ENCODE measurements at regions not wholly inside any gene's neighbourhood (a gene's known extent, or its start where the extent isn't known, plus 50 kb on each side); places are given as distances from the start of the nearest gene placed in this dataset.

GRCh38 chr2:7574385-7574784 is 657.2 kb downstream of the RNF144A start:
- Histone ChIP-seq H3K4me3 (ENCODE audit: low read length) (no peak overlapping the region), H3K9me3 (ENCODE audit: low read length) (no peaks in the 10 kb centered on the region), H3F3A (ENCODE audit: insufficient read depth, low read length, poor library complexity, severe bottlenecking) (no peaks in the 10 kb centered on the region), H3K9ac (ENCODE audit: low read length) (no peak overlapping the region), H3K36me3 (ENCODE audit: insufficient read depth, low read length) (no peaks in the 10 kb centered on the region), H2AFZ (ENCODE audit: low read depth, low read length) (no peak overlapping the region), H4K20me1 (ENCODE audit: insufficient read depth) (no peaks in the 10 kb centered on the region), H3K4me2 (ENCODE audit: low read length) (no peak overlapping the region), H3K79me2 (replicated peaks; ENCODE audit: insufficient read depth, low read length) (no peaks in the 10 kb centered on the region), H3K9me2 (ENCODE audit: insufficient read depth, low read length) (no peaks in the 10 kb centered on the region), H3K27me3 (ENCODE audit: insufficient read depth, low read depth, low read length) (no peaks in the 10 kb centered on the region), H3K27ac (ENCODE audit: low read length) (no peak overlapping the region)
- TF ChIP-seq SMC3 (conservative IDR thresholded peaks at IDR 0.05; ENCODE audit: poor library complexity) (no peak), EP300 (conservative IDR thresholded peaks at IDR 0.05; ENCODE audit: poor library complexity, severe bottlenecking) (no peak), EZH2 (IDR thresholded peaks at IDR 0.05; ENCODE audit: borderline replicate concordance, insufficient read depth, low read length, poor library complexity, severe bottlenecking) (no peak), RAD21 (conservative IDR thresholded peaks at IDR 0.05) (no peak), REST (IDR thresholded peaks at IDR 0.05; ENCODE audit: borderline replicate concordance) (no peak), MXI1 (conservative IDR thresholded peaks at IDR 0.05; ENCODE audit: poor library complexity, severe bottlenecking) (no peak), POLR2AphosphoS5 (IDR thresholded peaks at IDR 0.05) (no peak), CTCF (IDR thresholded peaks at IDR 0.05; ENCODE audit: poor library complexity, severe bottlenecking) (no peak), TAF1 (IDR thresholded peaks at IDR 0.05; ENCODE audit: low read depth) (no peak)

GRCh38 chr2:7577769-7578168 is 660.6 kb downstream of the RNF144A start:
- Histone ChIP-seq H2AFZ (ENCODE audit: low read depth, low read length) (no peak overlapping the region), H3K9ac (ENCODE audit: low read length) (no peak overlapping the region), H3K79me2 (replicated peaks; ENCODE audit: insufficient read depth, low read length) (no peaks in the 10 kb centered on the region), H3K36me3 (ENCODE audit: insufficient read depth, low read length) (no peaks in the 10 kb centered on the region), H3K9me3 (ENCODE audit: low read length) (no peaks in the 10 kb centered on the region), H3K4me3 (ENCODE audit: low read length) (no peak overlapping the region), H3K27ac (ENCODE audit: low read length) (no peak overlapping the region), H3F3A (ENCODE audit: insufficient read depth, low read length, poor library complexity, severe bottlenecking) (no peaks in the 10 kb centered on the region), H3K27me3 (ENCODE audit: insufficient read depth, low read depth, low read length) (no peaks in the 10 kb centered on the region), H3K9me2 (ENCODE audit: insufficient read depth, low read length) (no peaks in the 10 kb centered on the region), H3K4me2 (ENCODE audit: low read length) (no peak overlapping the region), H4K20me1 (ENCODE audit: insufficient read depth) (no peaks in the 10 kb centered on the region)
- TF ChIP-seq RAD21 (conservative IDR thresholded peaks at IDR 0.05): no peak
- TF ChIP-seq POLR2AphosphoS5 (IDR thresholded peaks at IDR 0.05): no peak
- TF ChIP-seq EP300 (conservative IDR thresholded peaks at IDR 0.05; ENCODE audit: poor library complexity, severe bottlenecking): no peak
- TF ChIP-seq MXI1 (conservative IDR thresholded peaks at IDR 0.05; ENCODE audit: poor library complexity, severe bottlenecking): no peak
- no peak for TF ChIP-seq REST (IDR thresholded peaks at IDR 0.05; ENCODE audit: borderline replicate concordance)
- no peak for TF ChIP-seq CTCF (IDR thresholded peaks at IDR 0.05; ENCODE audit: poor library complexity, severe bottlenecking)

Measured in neural cell (in vitro differentiated cells).